Peyer's patch (tissue), 4 donors: ENCODE measurements at regions not wholly inside any gene's neighbourhood (a gene's known extent, or its start where the extent isn't known, plus 50 kb on each side); places are given as distances from the start of the nearest gene placed in this dataset.

Source experiments
- CTCF ChIP-seq, 6 experiments: fragments of 450-650 bp in 4 of 6; fragments of 200-600 bp in 2 of 6; sonication (generic) in 1 of 6; IDR thresholded peaks; one replicate each; pipeline ENCODE4 v1.5.1; 2017 to 2019; ENCODE audit warnings: antibody characterized with exemption in 6 of 6, mild to moderate bottlenecking in 3 of 6, moderate library complexity in 1 of 6
- POLR2A ChIP-seq, 2 donors: fragments of 450-650 bp; IDR thresholded peaks; one replicate each; pipeline ENCODE4 v1.5.1; 2017; ENCODE audit warnings: antibody characterized with exemption in 2 of 2, mild to moderate bottlenecking in 2 of 2, moderate library complexity in 2 of 2

- no peak for TF ChIP-seq CTCF (IDR thresholded peaks at IDR 0.05)
- TF ChIP-seq POLR2A (IDR thresholded peaks at IDR 0.05): no peak
Observed at GRCh38 chr7:94188350-94188749, 184.2 kb upstream of the BET1 start.
